Stimulated activated effector memory CD8-positive, alpha-beta T cell treated with anti-CD3 and anti-CD28 coated beads, Interleukin-12 subunit alpha, Interleukin-12 subunit beta, amount 100 ng/mL, for 72 hours (primary cell): ENCODE measurements at regions not wholly inside any gene's neighbourhood (a gene's known extent, or its start where the extent isn't known, plus 50 kb on each side); places are given as distances from the start of the nearest gene placed in this dataset.
"Not testable (repeated sequence)": the region's sequence is repeated elsewhere in the genome, so short reads cannot be mapped to it uniquely, and the experiment has no call there.

Source experiments
- ATAC-seq: fragments of 150-1000 bp; cut with Tn5 transposase; 2 replicates; pipeline ENCODE4 v1.10.0; 2021
- DNase-seq, 2 donors: peaks; one replicate each; pipeline ENCODE4 v3.0.0; 2021 to 2022; ENCODE audit warnings: low spot score in 2 of 2
- H3K27ac Mint-ChIP-seq: one replicate; pipeline ENCODE4 v1.8.0; 2022; ENCODE audit warnings: mild to moderate bottlenecking, mixed read lengths
- H3K36me3 Mint-ChIP-seq: one replicate; pipeline ENCODE4 v1.8.0; 2022; ENCODE audit warnings: mild to moderate bottlenecking, mixed read lengths
- H3K4me1 Mint-ChIP-seq: one replicate; pipeline ENCODE4 v1.8.0; 2022; ENCODE audit warnings: mixed read lengths
- H3K4me3 Mint-ChIP-seq: one replicate; pipeline ENCODE4 v1.8.0; 2022; ENCODE audit warnings: mild to moderate bottlenecking, mixed read lengths
- H3K9me3 Mint-ChIP-seq: one replicate; pipeline ENCODE4 v1.8.0; 2022; ENCODE audit warnings: mixed read lengths

DNA sequence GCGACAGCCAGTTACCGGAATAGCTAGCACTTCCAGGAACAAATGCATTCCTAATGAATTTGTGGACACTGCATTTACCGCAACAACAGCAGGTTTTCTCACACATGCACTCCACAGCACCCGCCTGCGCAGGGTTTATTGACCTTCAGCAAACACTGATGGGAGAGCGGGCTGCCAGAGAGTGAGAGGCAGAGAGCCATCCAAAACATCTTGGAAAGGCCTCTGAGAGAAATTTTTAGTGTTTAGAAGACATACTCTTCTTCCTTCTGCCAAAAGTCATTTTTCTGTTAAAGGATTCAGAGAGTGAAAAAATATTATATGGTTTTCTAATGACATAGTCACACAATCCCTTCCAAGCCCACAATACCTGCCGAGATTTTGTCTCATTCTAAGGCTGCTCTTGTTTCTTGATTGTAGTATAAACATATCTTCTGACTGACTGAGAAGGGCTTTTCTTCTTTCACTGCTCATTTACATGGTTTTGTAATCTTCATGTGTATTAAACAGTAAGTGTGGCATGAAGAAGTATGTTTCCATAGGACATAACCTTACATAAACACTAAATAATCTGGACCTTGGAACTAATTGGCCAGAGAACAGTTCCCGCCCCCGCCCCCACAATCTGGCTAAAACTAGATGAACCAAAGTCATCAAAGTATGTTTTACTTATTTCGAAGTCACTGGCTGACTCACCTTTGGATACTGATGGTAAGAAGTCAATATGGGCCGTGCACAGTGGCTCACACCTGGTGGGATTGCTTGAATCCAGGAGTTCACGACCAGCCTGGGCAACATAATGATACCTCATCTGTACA lies 432.5 kb upstream of the MEF2C start:
- DNase-seq (no peak), ATAC-seq (no peak)
- Mint-ChIP-seq H3K27ac (no peak overlapping the region), H3K4me3 (no peak overlapping the region), H3K36me3 (no peaks in the 10 kb centered on the region), H3K4me1 (no peaks in the 10 kb centered on the region), H3K9me3 (peaks cover 3% of the 10 kb centered on the region)

DNA sequence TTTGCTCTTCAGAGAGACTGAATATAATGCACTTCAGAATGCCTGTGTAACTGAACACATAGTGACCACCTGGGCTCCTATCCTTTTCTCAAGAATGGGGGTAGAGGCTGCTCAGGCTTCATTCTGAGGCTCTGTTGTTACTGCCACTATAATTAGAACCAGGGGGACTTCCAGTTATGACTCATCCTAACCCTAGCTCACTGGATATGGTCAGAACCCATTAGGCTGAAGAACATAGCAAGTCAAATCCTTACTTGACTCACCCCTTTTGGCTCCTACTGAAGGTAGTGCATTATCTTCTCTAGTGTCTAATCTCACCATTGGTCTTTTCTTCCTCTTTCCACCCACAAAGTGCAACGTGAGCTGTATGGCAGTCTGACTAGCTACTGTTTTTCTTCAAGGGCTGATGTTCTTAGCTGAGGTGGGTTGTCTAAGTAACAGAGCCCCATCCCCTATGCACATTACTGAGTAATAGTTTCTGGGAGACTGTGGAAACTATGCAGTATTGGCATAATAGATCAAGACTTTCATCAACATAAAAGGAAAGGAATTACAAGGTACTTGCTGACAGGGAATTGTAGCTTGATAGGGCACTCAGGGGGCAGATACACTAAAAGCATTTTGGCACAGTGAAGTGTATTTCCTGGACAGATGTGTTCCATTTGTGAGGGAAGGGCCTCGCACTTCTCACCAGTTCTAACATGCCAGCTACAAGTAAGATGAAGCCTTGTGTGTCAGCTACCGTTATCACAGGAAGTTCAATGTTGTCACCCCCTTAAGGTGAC lies 431.0 kb upstream of the MEF2C start:
- no peak for DNase-seq
- H3K9me3 Mint-ChIP-seq = peaks cover 8% of the 10 kb centered on the region
- H3K27ac Mint-ChIP-seq = no peak overlapping the region
- H3K4me3 Mint-ChIP-seq = no peak overlapping the region
- H3K36me3 Mint-ChIP-seq = no peaks in the 10 kb centered on the region
- no peaks in the 10 kb centered on the region for H3K4me1 Mint-ChIP-seq
- ATAC-seq = peak; percentile 94

DNA sequence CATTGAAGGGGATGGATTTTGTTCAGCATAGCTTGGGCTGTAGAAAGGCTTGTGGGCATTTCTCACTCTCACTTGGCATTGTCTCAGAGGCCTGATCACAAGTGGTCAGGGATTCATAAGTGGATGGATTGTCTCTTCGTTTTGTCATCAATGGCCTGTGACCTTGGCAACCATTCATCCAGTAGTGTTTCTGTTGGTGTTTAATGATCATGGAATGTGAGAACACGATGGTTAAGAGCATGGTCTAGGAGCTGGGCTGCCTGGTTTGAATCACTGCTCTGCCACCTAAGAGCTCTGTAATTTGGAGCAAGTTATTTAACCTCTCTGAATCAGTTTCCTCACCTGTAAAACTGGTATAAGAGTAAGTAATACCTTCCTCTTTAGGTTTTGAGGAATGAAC lies 430.1 kb upstream of the MEF2C start:
- Mint-ChIP-seq H3K4me1 (no peaks in the 10 kb centered on the region), H3K4me3 (no peak overlapping the region)
- ATAC-seq = peak; percentile 14

DNA sequence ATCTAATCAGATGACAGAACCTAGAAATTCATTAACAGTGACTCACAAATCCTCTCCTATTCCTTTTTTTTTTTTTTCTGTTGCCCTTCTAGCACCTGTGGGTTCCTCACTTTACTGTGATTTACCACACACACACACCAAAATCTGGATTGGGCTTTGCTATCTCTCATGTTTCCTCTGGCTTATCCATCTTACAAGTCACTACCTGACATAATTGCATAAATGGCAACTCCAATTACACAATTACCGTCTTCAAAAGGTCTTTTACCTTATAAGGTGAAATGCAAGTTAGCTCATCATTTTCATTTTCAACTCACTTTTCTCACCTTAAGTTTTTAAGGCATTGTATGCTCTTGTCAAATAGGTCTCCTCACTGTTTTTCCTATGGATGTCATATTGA lies 426.3 kb upstream of the MEF2C start:
- H3K9me3 Mint-ChIP-seq = peaks cover 7% of the 10 kb centered on the region

More for the DNA sequence above, 430.1 kb upstream of the MEF2C start:
- DNase-seq = no peak
- Mint-ChIP-seq H3K36me3 (no peaks in the 10 kb centered on the region), H3K9me3 (peaks cover 5% of the 10 kb centered on the region), H3K27ac (no peak overlapping the region)

DNA sequence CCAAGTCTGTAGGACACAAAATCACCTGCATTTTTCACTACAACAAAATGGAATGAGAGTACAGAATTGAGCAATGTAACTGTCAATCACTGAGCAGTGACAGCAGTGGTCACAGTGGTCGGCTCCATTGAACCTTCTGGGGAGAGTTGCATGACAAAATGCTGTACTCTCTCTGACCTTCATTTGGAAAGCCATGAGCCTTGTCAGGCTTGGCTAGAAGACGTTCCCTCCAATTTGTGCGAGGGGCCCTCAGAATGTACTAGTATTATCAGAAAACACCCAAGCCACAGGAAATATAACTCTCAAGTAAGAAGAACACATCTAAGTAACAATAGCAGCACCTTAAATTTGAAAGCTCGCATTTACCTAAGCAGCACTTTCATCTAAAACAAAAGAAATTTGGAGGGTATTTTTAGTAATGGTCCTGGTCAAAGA lies 425.6 kb upstream of the MEF2C start:
- H3K27ac Mint-ChIP-seq = no peak overlapping the region
- no peak overlapping the region for H3K4me3 Mint-ChIP-seq
- no peaks in the 10 kb centered on the region for H3K36me3 Mint-ChIP-seq
- ATAC-seq = no peak
- DNase-seq = no peak
- H3K9me3 Mint-ChIP-seq = peaks cover 7% of the 10 kb centered on the region
- H3K4me1 Mint-ChIP-seq = no peaks in the 10 kb centered on the region

More for the DNA sequence above, 426.3 kb upstream of the MEF2C start:
- Mint-ChIP-seq H3K4me3 (no peak overlapping the region), H3K27ac (no peak overlapping the region), H3K4me1 (no peaks in the 10 kb centered on the region), H3K36me3 (no peaks in the 10 kb centered on the region)
- DNase-seq = no peak
- no peak for ATAC-seq

DNA sequence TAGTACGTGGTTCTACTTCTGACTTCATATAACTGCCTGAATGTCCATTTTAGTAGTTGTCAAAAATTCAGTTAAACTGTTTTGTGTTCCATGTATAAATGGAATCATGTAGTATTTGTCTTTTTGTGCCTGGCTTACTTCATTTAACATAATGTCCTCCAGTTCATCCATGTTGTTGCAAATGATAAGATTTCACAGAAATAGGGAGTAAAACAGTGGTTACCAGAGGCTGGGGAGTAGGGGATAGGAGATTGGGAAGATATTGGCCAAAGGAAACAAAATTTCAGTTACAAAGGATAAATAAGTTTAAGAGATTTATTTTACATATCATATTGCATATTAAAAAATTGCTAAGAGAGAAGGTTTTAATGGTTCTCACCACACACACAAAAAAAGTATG lies 425.0 kb upstream of the MEF2C start:
- ATAC-seq (no peak), DNase-seq (no peak)
- Mint-ChIP-seq H3K27ac (no peak overlapping the region), H3K9me3 (peaks cover 7% of the 10 kb centered on the region), H3K36me3 (no peaks in the 10 kb centered on the region), H3K4me3 (no peak overlapping the region), H3K4me1 (no peaks in the 10 kb centered on the region)

DNA sequence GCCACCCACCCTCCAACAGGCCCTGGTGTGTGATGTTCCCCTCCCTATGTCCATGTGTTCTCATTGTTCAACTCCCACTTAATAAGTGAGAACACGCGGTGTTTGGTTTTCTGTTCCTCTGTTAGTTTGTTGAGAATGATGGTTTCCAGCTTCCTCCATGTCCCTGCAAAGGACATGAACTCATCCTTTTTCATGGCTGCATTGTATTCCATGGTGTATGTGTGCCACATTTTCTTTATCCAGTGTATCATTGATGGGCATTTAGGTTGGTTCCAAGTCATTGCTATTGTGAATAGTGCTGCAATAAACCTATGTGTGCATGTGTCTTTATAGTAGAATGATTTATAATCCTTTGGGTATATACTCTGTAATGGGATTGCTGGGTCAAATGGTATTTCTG lies 424.2 kb upstream of the MEF2C start:
- H3K9me3 Mint-ChIP-seq, ATAC-seq, H3K4me1 Mint-ChIP-seq, H3K36me3 Mint-ChIP-seq, H3K27ac Mint-ChIP-seq, DNase-seq, H3K4me3 Mint-ChIP-seq: not testable (repeated sequence)

DNA sequence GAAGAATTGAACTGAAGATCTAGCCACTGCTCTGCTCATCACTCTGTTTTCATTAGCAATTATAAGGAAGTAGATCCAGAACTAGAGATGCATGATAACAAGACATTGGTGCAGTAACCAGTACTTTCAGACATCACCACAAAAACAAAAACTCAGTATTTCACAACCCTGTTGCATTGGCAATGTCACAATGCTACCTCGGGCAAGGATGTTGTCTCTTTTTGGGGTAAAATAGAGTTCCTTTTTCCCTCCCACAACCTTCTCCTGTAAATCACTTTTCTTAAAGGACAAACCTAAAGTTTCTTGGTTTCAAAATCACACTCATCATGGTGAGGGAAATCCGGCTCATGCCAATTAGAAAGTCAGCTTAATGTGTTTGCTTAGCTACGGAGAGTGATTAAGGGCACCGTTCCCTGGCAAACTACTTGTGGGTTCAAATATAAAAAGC lies 420.1 kb upstream of the MEF2C start:
- no peaks in the 10 kb centered on the region for H3K4me1 Mint-ChIP-seq
- no peak overlapping the region for H3K27ac Mint-ChIP-seq
- no peaks in the 10 kb centered on the region for H3K36me3 Mint-ChIP-seq
- peaks cover 5% of the 10 kb centered on the region for H3K9me3 Mint-ChIP-seq
- ATAC-seq (no peak), DNase-seq (no peak)
- no peak overlapping the region for H3K4me3 Mint-ChIP-seq

DNA sequence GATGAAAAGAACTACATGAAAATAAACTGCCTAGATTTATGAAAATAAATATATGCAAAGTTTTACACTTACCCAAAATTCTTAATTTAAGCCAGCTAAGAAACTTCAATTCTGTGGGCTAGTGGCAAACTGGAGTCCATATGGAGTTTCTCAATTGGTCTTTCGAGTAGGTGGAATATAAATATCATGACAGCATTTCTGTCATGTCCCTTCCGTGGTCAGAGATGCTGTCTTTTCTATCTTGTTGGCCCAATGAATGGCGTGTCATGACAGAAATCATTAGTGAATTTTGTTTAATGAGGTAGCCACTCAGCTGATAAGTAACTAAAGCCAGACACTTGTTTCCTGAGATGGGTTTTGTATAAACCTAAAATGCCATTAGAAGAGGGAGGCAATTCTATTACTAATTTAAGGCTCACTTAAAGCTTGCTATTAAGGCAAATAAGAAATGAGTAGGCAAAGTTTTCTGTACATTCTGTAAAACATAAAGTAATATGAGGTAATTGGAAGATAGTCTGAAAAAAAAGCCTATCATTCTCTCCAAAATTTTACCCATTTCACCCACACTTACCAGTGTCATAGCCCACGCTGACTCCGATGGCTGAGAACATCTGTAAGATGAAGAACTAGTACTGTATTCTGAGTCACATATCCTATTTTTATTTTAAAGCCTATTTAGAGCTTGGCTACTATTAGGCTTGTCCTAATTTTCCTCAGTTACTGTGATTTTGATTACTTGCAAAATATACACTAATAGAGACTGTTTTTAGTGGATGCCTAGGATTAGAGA lies 419.3 kb upstream of the MEF2C start:
- no peak for ATAC-seq
- Mint-ChIP-seq H3K4me3 (no peak overlapping the region), H3K36me3 (no peaks in the 10 kb centered on the region), H3K4me1 (no peaks in the 10 kb centered on the region), H3K9me3 (peaks cover 3% of the 10 kb centered on the region), H3K27ac (no peak overlapping the region)
- no peak for DNase-seq

DNA sequence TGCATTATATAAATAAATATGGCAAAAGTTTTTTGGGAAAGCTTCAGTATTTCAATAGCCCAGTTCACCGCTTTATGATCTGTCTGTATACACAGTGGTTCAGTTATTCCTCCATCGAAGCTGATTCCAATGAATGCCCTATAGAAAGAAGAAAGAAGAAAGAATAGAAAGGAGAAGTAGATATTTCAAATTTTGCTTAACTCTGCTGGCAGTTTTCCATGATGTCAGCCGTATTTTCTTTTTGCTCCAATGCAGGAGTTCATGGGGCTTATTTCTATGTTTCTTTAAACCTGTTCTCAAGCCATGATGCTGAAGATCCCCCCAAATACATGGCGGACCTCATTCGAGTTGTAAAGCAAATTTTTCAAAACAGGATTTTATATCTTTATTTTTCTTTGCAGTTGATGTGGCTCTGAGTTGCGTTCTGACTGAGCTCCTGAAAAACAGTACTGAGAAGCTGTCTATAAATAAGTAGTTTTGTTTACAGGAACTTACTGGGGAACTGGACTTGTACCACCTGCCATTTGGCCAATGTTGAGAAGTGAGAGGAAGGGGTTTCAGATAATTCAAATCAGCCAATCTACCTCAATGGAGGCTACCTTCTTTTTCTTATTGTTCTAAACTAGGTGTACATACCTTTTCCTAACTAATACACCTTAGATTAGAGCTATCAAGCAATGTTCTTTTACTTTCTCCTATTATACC lies 418.5 kb upstream of the MEF2C start:
- H3K36me3 Mint-ChIP-seq = no peaks in the 10 kb centered on the region
- DNase-seq (no peak), ATAC-seq (no peak)
- H3K4me3 Mint-ChIP-seq = no peak overlapping the region
- no peaks in the 10 kb centered on the region for H3K4me1 Mint-ChIP-seq
- no peak overlapping the region for H3K27ac Mint-ChIP-seq
- H3K9me3 Mint-ChIP-seq = peaks cover 3% of the 10 kb centered on the region

DNA sequence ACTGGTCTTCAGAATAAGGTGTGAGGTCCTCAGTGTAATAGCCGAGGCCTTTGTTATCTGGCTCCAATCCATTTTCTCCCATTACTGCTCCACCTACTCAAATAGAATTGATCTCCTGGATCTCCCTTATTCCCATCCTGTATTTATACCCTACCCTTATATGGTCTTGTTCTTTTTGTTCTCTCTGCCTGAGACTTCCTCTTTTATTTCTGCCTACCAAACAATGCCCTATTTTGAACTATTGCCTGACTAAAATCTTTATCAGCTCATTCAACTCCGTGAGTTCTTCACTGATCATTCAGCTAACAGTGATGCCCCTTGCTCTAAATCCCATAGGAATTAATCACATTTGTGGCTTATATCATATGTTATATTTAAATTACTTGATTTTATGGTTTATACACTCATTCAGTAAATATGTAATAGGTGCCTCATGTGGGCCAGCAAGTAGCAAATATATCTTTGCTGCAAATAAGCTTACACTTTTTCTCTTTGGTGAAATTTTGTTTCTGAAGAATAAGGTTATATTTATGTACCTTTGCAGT lies 417.5 kb upstream of the MEF2C start:
- H3K27ac Mint-ChIP-seq = no peak overlapping the region
- peaks cover 3% of the 10 kb centered on the region for H3K9me3 Mint-ChIP-seq
- no peaks in the 10 kb centered on the region for H3K4me1 Mint-ChIP-seq
- H3K4me3 Mint-ChIP-seq = no peak overlapping the region
- no peaks in the 10 kb centered on the region for H3K36me3 Mint-ChIP-seq
- ATAC-seq (no peak), DNase-seq (no peak)

DNA sequence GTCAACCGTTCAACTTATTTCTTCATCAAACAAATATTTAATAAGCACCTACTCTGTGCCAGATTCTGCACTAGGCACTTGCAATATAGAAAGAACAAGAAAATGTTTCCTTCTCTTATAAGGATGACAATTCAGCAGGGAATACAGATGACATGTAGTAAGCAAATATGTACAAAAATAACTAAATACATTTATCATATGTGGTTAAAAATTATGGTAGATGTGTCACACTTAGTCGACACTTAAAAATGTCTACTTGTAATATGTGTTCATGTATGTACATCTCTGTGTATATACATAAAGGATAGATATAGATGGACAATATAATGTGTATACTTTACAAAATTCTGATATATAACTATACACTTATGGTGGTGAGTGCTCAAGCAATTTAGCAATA lies 417.0 kb upstream of the MEF2C start:
- Mint-ChIP-seq H3K36me3 (no peaks in the 10 kb centered on the region), H3K27ac (no peak overlapping the region), H3K4me1 (no peaks in the 10 kb centered on the region), H3K4me3 (no peak overlapping the region), H3K9me3 (peaks cover 3% of the 10 kb centered on the region)
- DNase-seq = no peak
- no peak for ATAC-seq

DNA sequence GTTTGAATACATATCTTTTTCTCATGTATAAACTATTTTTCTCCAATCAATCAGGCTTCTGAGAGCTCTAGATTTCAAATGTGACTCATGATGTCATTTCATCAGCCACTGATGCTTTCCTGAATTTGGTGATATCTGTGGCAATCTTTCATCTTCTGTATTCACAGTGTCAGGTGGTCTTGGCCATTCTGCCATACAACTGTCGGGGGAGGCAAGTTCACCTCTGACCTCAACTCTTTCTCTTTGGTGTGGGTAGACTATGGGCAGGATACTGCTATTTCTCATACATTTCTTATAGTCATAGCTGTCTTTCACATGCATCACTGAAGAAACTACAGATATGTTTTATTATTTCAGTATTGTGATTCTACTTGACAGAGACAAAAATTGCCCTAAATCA lies 414.1 kb upstream of the MEF2C start:
- peaks cover 7% of the 10 kb centered on the region for H3K9me3 Mint-ChIP-seq
- no peak for DNase-seq
- H3K4me3 Mint-ChIP-seq = no peak overlapping the region
- no peak overlapping the region for H3K27ac Mint-ChIP-seq
- no peaks in the 10 kb centered on the region for H3K4me1 Mint-ChIP-seq
- ATAC-seq = peak; percentile 44
- no peaks in the 10 kb centered on the region for H3K36me3 Mint-ChIP-seq

DNA sequence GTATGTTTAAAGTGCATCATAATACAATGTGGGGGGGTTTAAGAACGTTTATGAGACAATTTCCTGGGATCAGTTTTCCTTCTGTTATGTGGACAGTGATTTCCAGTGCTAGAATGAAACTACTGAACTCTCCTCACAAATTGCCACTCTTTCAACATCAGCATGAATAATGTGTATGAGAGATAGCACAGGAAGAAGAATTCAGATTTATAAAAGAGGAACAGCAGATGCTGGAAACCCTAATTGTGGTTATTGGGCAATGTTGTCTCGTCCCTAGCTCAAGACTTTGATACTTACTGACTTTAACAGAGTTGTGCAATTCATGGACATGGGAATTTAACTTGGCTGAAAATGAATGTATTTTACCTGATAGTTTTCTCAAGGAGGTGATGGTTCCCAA lies 410.8 kb upstream of the MEF2C start:
- ATAC-seq (no peak), DNase-seq (no peak)
- no peaks in the 10 kb centered on the region for H3K4me1 Mint-ChIP-seq
- no peak overlapping the region for H3K4me3 Mint-ChIP-seq
- H3K36me3 Mint-ChIP-seq = no peaks in the 10 kb centered on the region
- peaks cover 3% of the 10 kb centered on the region for H3K9me3 Mint-ChIP-seq
- H3K27ac Mint-ChIP-seq = no peak overlapping the region

DNA sequence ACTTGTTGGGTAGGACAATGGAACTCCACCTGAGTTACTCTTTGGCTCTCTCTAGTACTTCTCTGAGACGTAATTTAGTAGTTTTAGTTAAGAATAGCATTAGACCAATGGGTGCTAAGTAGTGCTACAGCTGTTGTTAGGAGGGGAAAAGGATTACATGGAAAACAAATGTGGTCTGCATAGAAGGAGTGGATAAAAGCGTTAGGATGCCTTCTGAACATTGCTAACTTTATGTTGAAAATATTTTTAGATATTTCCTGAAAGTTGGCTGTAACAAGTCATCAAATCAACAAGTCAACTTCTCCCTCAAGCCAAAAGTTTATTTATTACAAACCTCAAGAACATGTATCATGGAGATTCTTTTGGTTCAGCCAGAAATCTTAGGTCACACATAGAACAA lies 409.5 kb upstream of the MEF2C start:
- Mint-ChIP-seq H3K4me3 (no peak overlapping the region), H3K36me3 (no peaks in the 10 kb centered on the region), H3K4me1 (no peaks in the 10 kb centered on the region), H3K27ac (no peak overlapping the region), H3K9me3 (peaks cover 3% of the 10 kb centered on the region)
- DNase-seq = no peak
- ATAC-seq = no peak
